Spinal cord (tissue), 9 donors: ENCODE measurements at regions not wholly inside any gene's neighbourhood (a gene's known extent, or its start where the extent isn't known, plus 50 kb on each side); places are given as distances from the start of the nearest gene placed in this dataset.
A peak's percentile ranks its signal among the peaks of the same experiment; 100 is the strongest.

Experiments used
- DNase-seq, 6 donors: peaks; one replicate each; pipeline versions ENCODE4 v3.0.0 to v3.0.0-alpha.2; 2013 to 2015; ENCODE audit warnings: low spot score in 6 of 6, low read depth in 4 of 6
- H3K27ac ChIP-seq: one replicate; pipeline ENCODE4 v1.5.1; 2013; ENCODE audit warnings: low read depth, low read length, control low read depth
- H3K27me3 ChIP-seq: one replicate; pipeline ENCODE4 v1.6.1; 2013; ENCODE audit warnings: low read length; ENCODE audit not compliant: control insufficient read depth, insufficient read depth
- H3K36me3 ChIP-seq: one replicate; pipeline ENCODE4 v1.6.1; 2013; ENCODE audit warnings: low read length; ENCODE audit not compliant: control insufficient read depth, insufficient read depth
- H3K4me1 ChIP-seq: one replicate; pipeline ENCODE4 v1.6.1; 2013; ENCODE audit warnings: low read length; ENCODE audit not compliant: control insufficient read depth, insufficient read depth
- H3K4me3 ChIP-seq: one replicate; pipeline ENCODE4 v1.5.1; 2013; ENCODE audit warnings: low read depth, low read length, control low read depth
- H3K9me3 ChIP-seq: one replicate; pipeline ENCODE4 v1.6.1; 2013; ENCODE audit warnings: low read length; ENCODE audit not compliant: control insufficient read depth, insufficient read depth
- WGBS: methylation state at CpG from one replicate; pipeline ENCODE4 v1.1.5; 2013; ENCODE audit warnings: missing lambda C conversion rate; ENCODE audit not compliant: insufficient coverage; 5-methylcytosine and 5-hydroxymethylcytosine counted together
- donor health status: healthy.

DNA sequence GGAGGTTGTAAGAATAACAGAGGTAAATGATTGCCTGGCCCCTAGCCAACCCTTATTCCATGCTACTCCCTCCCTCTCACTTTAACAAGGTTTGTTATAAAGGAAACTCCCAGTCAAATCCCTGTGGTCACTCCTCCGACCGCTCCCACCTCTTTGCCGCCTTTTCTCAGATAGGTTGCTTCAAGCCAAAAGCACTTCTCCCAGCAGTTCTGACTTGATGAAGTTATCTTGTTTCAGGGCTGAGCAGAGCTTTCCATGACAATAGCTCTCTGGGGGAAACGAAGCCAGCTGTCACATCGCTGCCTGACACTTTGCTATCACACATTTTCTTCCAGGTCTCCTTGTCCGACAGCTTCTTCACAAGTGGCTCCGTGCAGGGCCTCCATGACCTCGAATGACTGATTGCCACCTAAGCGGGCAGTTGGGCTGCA is 278.6 kb downstream of the HAPSTR1 start:
- Histone ChIP-seq H3K27me3 (no peaks in the 10 kb centered on the region), H3K4me3 (no peak overlapping the region), H3K36me3 (no peaks in the 10 kb centered on the region), H3K9me3 (peaks cover 2% of the 10 kb centered on the region), H3K27ac (no peak overlapping the region), H3K4me1 (no peaks in the 10 kb centered on the region)
- DNase-seq = peak in 1 of 6 donors; percentile 69
- WGBS = 57% methylated on average over 5 of the region's 9 CpGs

DNA sequence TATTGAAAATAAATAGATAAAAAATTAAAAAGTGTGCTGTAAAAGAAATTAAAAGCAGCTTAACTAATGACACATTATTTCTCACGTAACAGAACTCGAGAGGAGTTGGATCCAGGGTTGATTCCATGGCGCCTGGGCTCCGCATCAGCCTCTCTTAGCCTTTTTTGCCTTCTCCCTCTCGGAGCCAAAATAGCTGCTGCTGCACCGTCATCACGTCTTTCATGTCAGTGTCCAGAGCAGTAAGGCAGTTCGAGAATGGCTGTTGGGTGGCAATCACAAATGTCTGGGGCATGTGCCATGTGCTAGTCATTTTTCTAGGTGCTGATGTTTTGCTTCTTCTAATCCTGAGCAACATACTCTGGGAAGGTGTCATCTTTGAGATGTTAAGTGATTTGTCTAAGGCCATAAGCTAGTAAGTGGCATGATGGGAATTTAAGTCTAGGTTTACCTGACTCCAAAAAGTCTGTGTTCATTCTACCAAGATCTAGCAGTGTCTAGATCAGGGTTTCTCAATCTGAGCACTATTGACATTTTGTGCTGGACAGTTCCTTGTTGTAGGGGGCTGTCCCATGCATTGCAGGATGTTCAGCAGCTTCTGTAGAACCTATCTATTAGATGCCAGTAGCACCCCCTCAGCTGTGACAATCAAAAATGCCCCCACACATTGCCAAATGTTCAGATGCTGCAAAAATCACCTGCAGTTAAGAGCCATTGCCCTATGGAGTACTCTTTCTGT is 280.4 kb downstream of the HAPSTR1 start:
- peaks cover 2% of the 10 kb centered on the region for H3K9me3 ChIP-seq
- H3K4me1 ChIP-seq = no peaks in the 10 kb centered on the region
- no peak overlapping the region for H3K27ac ChIP-seq
- no peaks in the 10 kb centered on the region for H3K36me3 ChIP-seq
- H3K4me3 ChIP-seq = no peak overlapping the region
- no peaks in the 10 kb centered on the region for H3K27me3 ChIP-seq
- no peak for DNase-seq
- WGBS = 98% methylated on average over 4 of the region's 8 CpGs

DNA sequence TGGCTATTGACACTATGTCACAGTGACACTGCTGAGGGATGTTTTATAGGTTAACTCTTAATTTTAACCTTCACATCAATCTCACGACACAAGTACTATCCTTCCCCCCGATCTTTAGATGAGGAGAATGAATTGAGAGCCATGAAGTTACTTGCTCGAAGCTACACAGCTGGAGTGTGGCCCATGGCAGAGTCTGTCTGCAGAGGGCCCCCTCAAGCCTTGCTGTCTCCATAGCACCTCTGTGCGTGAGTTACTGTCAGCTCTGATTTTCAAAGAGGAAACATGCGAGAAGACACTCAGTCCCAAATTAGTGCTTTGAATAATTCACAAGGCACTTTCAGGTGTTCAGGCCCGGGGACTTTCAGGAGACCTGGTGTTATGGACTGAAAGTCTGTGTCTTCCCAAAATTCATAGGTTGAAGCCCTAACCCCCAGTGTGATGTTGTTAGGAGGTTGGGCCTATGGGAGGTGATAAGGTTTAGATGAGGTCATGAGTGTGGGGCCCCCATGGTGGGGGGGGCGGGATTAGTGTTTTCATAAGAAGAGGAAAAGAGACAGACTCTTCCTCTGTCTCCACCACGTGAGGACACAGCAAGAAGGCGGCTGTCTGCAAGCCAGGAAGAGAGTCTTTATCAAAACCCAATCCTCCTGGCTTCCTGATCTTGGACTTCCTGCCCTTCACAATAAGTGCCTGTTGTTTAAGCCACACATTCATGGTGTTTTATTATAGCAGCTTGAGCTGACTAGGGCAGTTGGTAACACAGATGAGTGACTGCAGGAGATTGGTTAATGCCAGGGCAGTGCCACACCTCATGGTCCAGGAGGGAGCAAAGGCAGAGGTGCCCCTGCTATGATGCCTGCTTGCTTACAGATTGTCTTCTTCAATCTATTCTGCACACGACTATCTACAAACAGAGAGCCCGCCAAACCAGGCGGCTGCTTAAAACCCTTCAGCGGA is 281.8 kb downstream of the HAPSTR1 start:
- no peak overlapping the region for H3K27ac ChIP-seq

DNA sequence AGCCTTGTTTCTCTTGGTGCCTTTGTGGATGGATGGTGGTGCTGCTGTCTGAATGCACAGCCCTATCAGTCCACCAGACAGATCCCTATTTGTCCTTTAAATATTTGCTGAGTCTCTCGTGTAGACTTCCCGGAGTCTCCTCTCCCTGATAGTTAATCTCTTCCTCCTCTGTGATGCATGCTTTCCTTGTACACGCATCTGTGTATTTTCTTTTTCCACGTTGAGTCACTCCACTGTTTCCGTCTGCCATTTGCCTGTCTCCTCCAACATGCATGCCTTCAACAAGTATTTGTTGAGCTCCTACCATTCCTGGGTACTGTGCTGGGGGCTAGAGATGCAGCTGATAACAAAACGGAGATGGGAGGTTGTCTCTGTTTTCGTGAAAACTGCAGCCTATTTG is 282.6 kb downstream of the HAPSTR1 start:
- 91% methylated on average over 4 of the region's 7 CpGs for WGBS
- H3K9me3 ChIP-seq = peaks cover 2% of the 10 kb centered on the region

More for the DNA sequence above, 281.8 kb downstream of the HAPSTR1 start:
- 35% methylated on average over 4 of the region's 13 CpGs for WGBS
- DNase-seq = peak in 2 of 6 donors; percentile 14 to 71
- no peak overlapping the region for H3K4me3 ChIP-seq
- H3K27me3 ChIP-seq = no peaks in the 10 kb centered on the region
- H3K36me3 ChIP-seq = no peaks in the 10 kb centered on the region
- H3K9me3 ChIP-seq = peaks cover 2% of the 10 kb centered on the region
- no peaks in the 10 kb centered on the region for H3K4me1 ChIP-seq

DNA sequence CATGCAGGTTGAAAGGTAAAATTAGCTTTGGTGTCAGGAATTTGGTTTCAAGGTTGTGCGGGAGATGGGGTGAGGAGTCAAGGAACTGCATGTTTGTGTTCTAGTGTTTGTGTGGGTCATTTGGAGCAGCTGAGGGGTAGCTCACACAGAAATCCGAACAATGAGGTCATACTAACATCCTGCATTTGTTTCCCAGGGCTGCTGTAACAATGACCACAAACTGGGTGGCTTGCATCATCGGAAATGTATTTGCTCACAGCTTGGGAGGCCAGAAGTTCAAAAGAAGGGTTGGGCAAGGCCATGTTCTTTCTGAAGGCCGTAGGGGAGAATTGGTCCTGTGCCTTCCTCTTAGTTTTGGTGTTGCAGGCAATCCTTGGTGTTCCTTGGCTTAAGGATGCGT is 287.4 kb downstream of the HAPSTR1 start:
- no peaks in the 10 kb centered on the region for H3K9me3 ChIP-seq
- no peaks in the 10 kb centered on the region for H3K4me1 ChIP-seq
- no peaks in the 10 kb centered on the region for H3K27me3 ChIP-seq
- no peak for DNase-seq
- H3K36me3 ChIP-seq = no peaks in the 10 kb centered on the region
- no peak overlapping the region for H3K27ac ChIP-seq
- no peak overlapping the region for H3K4me3 ChIP-seq
- 89% methylated on average over 2 of the region's 5 CpGs for WGBS

More for the DNA sequence above, 282.6 kb downstream of the HAPSTR1 start:
- Histone ChIP-seq H3K36me3 (no peaks in the 10 kb centered on the region), H3K27ac (no peak overlapping the region), H3K4me1 (no peaks in the 10 kb centered on the region), H3K4me3 (no peak overlapping the region), H3K27me3 (no peaks in the 10 kb centered on the region)
- DNase-seq = no peak

DNA sequence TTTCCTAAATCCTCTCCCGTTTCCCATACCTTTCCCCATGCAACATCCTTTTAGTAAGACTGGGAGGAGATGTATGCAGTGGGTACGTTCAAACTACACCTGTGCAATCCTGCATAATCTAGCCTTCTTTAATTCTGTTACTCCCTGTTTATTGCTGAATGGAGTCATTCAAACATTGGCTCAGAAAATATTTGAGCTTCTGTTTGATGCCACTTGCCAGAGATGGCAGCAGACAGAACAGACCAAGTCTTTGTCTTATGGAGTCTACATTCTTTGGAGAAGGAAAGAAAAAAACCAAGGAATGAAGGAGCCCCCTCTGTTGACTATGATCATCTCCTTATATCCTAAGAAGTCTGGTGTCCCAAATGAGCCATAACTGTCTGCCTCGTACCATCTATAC is 288.8 kb downstream of the HAPSTR1 start:
- Histone ChIP-seq H3K9me3 (no peaks in the 10 kb centered on the region), H3K4me1 (no peaks in the 10 kb centered on the region), H3K36me3 (no peaks in the 10 kb centered on the region), H3K27ac (no peak overlapping the region), H3K27me3 (no peaks in the 10 kb centered on the region), H3K4me3 (no peak overlapping the region)
- no peak for DNase-seq
- no CpG with 5 or more reads among the region's 3 CpGs for WGBS

DNA sequence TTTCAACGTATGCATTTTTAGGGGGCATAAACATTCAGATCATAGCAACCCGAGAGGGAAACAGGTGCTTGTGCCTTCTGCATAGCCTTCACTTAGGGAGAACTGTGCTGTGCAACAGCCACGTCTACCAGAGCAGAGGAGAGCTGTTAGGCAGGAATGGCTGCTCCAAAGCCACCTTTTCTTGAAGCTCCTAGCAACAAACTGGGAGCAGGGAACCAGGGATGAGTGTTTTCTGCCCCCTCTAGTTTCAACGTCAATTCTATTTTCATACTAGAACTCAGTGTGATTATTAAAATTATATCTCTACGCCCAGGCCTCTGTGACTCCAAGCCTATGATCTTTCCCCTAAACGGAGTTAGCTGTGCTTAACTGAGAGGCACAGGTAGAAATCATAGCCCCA is 290.0 kb downstream of the HAPSTR1 start:
- no peak for DNase-seq
- H3K27ac ChIP-seq = no peak overlapping the region
- no peaks in the 10 kb centered on the region for H3K4me1 ChIP-seq
- 83% methylated on average over 3 of the region's 6 CpGs for WGBS
- H3K4me3 ChIP-seq = no peak overlapping the region
- no peaks in the 10 kb centered on the region for H3K9me3 ChIP-seq
- H3K27me3 ChIP-seq = no peaks in the 10 kb centered on the region
- no peaks in the 10 kb centered on the region for H3K36me3 ChIP-seq

DNA sequence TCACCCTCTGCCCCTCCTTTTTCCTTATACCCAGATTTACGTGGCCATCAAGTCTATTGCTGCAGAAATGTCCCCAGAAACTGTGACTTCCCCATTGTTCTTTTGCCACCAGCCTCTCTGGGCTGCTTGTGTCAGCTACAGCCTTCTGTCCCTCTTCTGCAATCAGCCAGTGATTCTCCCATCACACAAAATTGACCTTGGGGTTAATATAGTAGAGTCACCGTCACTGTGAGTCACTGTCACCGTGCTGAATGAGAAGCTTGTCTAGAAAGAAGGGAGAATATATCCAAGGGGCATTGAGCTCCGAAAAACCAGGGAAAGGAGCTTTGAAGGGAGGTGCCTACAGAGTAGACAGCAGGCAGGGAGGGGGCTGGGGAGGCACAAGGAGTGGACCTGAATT is 290.5 kb downstream of the HAPSTR1 start:
- Histone ChIP-seq H3K9me3 (no peaks in the 10 kb centered on the region), H3K27ac (no peak overlapping the region), H3K36me3 (no peaks in the 10 kb centered on the region), H3K4me3 (no peak overlapping the region), H3K27me3 (no peaks in the 10 kb centered on the region), H3K4me1 (no peaks in the 10 kb centered on the region)
- no peak for DNase-seq
- 74% methylated on average over 4 of the region's 4 CpGs for WGBS

DNA sequence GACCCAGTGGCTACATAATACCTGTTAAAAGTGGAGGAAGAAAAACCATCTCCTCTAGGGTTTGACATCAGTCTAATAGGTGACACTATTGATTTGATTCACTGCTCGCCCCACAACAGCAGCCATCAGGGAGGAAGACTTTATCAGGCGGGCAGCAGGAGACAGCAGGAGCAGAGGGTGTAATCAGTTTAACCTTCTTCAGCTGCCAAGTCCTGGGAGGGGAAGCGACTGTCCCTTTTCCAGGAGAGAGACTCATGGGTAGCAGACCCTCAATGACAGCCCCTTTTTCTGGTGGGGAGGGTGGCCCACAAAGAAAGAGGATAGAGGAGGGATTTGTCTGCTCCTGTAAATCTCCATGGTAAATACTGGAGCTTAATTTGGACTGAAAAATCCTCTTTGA is 291.8 kb downstream of the HAPSTR1 start:
- Histone ChIP-seq H3K4me1 (no peaks in the 10 kb centered on the region), H3K27me3 (no peaks in the 10 kb centered on the region), H3K27ac (no peak overlapping the region), H3K36me3 (no peaks in the 10 kb centered on the region), H3K9me3 (no peaks in the 10 kb centered on the region), H3K4me3 (no peak overlapping the region)
- no peak for DNase-seq
- 75% methylated on average over 2 of the region's 3 CpGs for WGBS
